ENCODE measurements at regions not wholly inside any gene's neighbourhood (a gene's known extent, or its start where the extent isn't known, plus 50 kb on each side); places are given as distances from the start of the nearest gene placed in this dataset.

- in situ Hi-C loops (cut with HindIII; ENCODE audit: low sequenced_read_pairs) = no loop called here
- no peak for DNase-seq (ENCODE audit: low read depth, low spot score)
- no peak for TF ChIP-seq CTCF (IDR thresholded peaks at IDR 0.05; ENCODE audit: low read depth, low read length)
- H3K4me3 ChIP-seq (ENCODE audit: low read depth, low read length) = no peak overlapping the region
Measured at GRCh38 chr11:69417699-69418085, 63.8 kb upstream of the LINC01488 start.

- H3K4me3 ChIP-seq (ENCODE audit: low read depth, low read length) = no peak overlapping the region
- no peak for DNase-seq (ENCODE audit: low read depth, low spot score)
- in situ Hi-C loops (cut with HindIII; ENCODE audit: low sequenced_read_pairs) = no loop called here
- TF ChIP-seq CTCF (IDR thresholded peaks at IDR 0.05; ENCODE audit: low read depth, low read length) = no peak
Measured at GRCh38 chr11:69418576-69419296, 62.7 kb upstream of the LINC01488 start.

- TF ChIP-seq CTCF (IDR thresholded peaks at IDR 0.05; ENCODE audit: low read depth, low read length) = no peak
- in situ Hi-C loops (cut with HindIII; ENCODE audit: low sequenced_read_pairs) = no loop called here
- no peak overlapping the region for H3K4me3 ChIP-seq (ENCODE audit: low read depth, low read length)
- DNase-seq (ENCODE audit: low read depth, low spot score) = no peak
Measured at GRCh38 chr11:69419662-69420395, 61.6 kb upstream of the LINC01488 start.

GRCh38 chr11:69422645-69423044 is 58.8 kb upstream of the LINC01488 start:
- H3K4me3 ChIP-seq (ENCODE audit: low read depth, low read length) = no peak overlapping the region
- DNase-seq (ENCODE audit: low read depth, low spot score) = no peak
- in situ Hi-C loops (cut with HindIII; ENCODE audit: low sequenced_read_pairs) = no loop called here
- TF ChIP-seq CTCF (IDR thresholded peaks at IDR 0.05; ENCODE audit: low read depth, low read length) = no peak

GRCh38 chr11:69423181-69423580 is 58.3 kb upstream of the LINC01488 start:
- no peak overlapping the region for H3K4me3 ChIP-seq (ENCODE audit: low read depth, low read length)
- in situ Hi-C loops (cut with HindIII; ENCODE audit: low sequenced_read_pairs) = no loop called here
- DNase-seq (ENCODE audit: low read depth, low spot score) = no peak
- TF ChIP-seq CTCF (IDR thresholded peaks at IDR 0.05; ENCODE audit: low read depth, low read length) = no peak

GRCh38 chr11:69423611-69424385 is 57.7 kb upstream of the LINC01488 start:
- in situ Hi-C loops (cut with HindIII; ENCODE audit: low sequenced_read_pairs) = no loop called here
- H3K4me3 ChIP-seq (ENCODE audit: low read depth, low read length) = no peak overlapping the region
- no peak for DNase-seq (ENCODE audit: low read depth, low spot score)
- TF ChIP-seq CTCF (IDR thresholded peaks at IDR 0.05; ENCODE audit: low read depth, low read length) = no peak

Data from astrocyte of the spinal cord (primary cell).